ENCODE measurements at regions not wholly inside any gene's neighbourhood (a gene's known extent, or its start where the extent isn't known, plus 50 kb on each side); places are given as distances from the start of the nearest gene placed in this dataset.

DNA sequence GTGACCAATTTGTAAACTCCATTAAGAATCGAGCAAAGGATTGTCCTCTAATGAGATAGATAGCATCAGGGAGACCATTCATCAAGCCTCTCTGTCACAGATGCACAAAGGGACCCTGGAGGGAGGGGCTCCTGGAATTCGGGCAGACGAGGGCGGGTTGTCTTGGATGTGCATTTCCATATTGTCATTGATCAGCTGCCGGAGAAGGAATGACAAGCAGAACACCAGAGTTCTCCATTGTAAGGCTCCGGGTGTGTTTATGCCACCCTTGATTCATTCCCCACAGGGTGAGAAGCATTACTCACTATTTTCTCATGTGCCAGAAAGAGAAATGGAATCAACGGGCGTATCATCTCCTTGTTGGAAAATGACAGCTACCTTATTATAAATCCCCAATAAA lies 167.5 kb downstream of the EBLN2 start:
- Histone ChIP-seq H4K91ac (ENCODE audit: insufficient read length, low read depth, low read length) (no peak overlapping the region), H4K20me1 (ENCODE audit: control insufficient read depth, insufficient read depth, insufficient read length) (peaks cover 2% of the 10 kb centered on the region), H3K23ac (ENCODE audit: insufficient read length, low read depth, low read length) (no peak overlapping the region), H3T11ph (ENCODE audit: low read length) (no peak overlapping the region), H2BK20ac (ENCODE audit: low read depth, low read length, poor library complexity, severe bottlenecking) (no peak overlapping the region), H2AFZ (ENCODE audit: low read length) (no peak overlapping the region), H3K56ac (ENCODE audit: insufficient read length, low read depth, low read length) (no peak overlapping the region), H3K27me3 (ENCODE audit: insufficient read depth, low read length) (no peaks in the 10 kb centered on the region), H2BK120ac (ENCODE audit: low read depth, low read length, poor library complexity, severe bottlenecking) (no peak overlapping the region), H3K79me2 (ENCODE audit: insufficient read depth, low read length) (no peaks in the 10 kb centered on the region), H3K4me2 (ENCODE audit: insufficient read depth, insufficient read length, low read length) (no peak overlapping the region), H3K4ac (ENCODE audit: low read depth, low read length) (no peak overlapping the region), H3K9me3 (ENCODE audit: control insufficient read depth, low read depth, low read length) (no peaks in the 10 kb centered on the region), H4K8ac (replicated peaks; ENCODE audit: insufficient read length, low read depth, low read length) (no peak overlapping the region), H2BK5ac (ENCODE audit: insufficient read length, low read length) (no peak overlapping the region), H2BK15ac (ENCODE audit: low read depth, low read length) (no peak overlapping the region), H2AK5ac (ENCODE audit: insufficient read length, low read length) (no peak overlapping the region), H3K4me1 (ENCODE audit: insufficient read depth, low read length) (no peaks in the 10 kb centered on the region), H3K27ac (ENCODE audit: insufficient read length, low read depth, low read length) (no peak overlapping the region), H2BK12ac (ENCODE audit: insufficient read length, low read depth, low read length) (no peak overlapping the region), H3K14ac (ENCODE audit: insufficient read depth, low read length) (no peak overlapping the region), H3K18ac (ENCODE audit: insufficient read length, low read depth, low read length) (no peak overlapping the region), H3K79me1 (ENCODE audit: insufficient read depth, low read depth, low read length, poor library complexity, severe bottlenecking) (no peaks in the 10 kb centered on the region), H3K9ac (ENCODE audit: extremely low read depth, insufficient read length, low read length) (no peak overlapping the region), H3K23me2 (ENCODE audit: insufficient read length, low read depth, low read length, poor library complexity, severe bottlenecking) (no peaks in the 10 kb centered on the region), H4K5ac (ENCODE audit: insufficient read length, low read depth, low read length) (no peak overlapping the region)
- H3K9me3 Mint-ChIP-seq: no peaks in the 10 kb centered on the region
- no peaks in the 10 kb centered on the region for H3K36me3 Mint-ChIP-seq (ENCODE audit: insufficient read depth in 1 of 3, low read depth in 3 of 3)
- no peak overlapping the region for H3K27ac Mint-ChIP-seq
- no peaks in the 10 kb centered on the region for H3K27me3 Mint-ChIP-seq (ENCODE audit: low read depth)
- peaks cover 8 to 17% of the 10 kb centered on the region in 2 experiments; a peak in 3 of 4 replicates for H3K4me1 Mint-ChIP-seq
- no peak overlapping the region for H3K4me3 Mint-ChIP-seq
- TF ChIP-seq, protein P1, sequence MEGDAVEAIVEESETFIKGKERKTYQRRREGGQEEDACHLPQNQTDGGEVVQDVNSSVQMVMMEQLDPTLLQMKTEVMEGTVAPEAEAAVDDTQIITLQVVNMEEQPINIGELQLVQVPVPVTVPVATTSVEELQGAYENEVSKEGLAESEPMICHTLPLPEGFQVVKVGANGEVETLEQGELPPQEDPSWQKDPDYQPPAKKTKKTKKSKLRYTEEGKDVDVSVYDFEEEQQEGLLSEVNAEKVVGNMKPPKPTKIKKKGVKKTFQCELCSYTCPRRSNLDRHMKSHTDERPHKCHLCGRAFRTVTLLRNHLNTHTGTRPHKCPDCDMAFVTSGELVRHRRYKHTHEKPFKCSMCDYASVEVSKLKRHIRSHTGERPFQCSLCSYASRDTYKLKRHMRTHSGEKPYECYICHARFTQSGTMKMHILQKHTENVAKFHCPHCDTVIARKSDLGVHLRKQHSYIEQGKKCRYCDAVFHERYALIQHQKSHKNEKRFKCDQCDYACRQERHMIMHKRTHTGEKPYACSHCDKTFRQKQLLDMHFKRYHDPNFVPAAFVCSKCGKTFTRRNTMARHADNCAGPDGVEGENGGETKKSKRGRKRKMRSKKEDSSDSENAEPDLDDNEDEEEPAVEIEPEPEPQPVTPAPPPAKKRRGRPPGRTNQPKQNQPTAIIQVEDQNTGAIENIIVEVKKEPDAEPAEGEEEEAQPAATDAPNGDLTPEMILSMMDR (conservative IDR thresholded peaks at IDR 0.05): no peak
- no peak for DNase-seq
- WGBS (ENCODE audit: extremely low coverage, insufficient read length, low lambda C conversion rate): no CpG with 5 or more reads among the region's 8 CpGs
